Heart left ventricle (tissue), 13 donors: ENCODE measurements at regions not wholly inside any gene's neighbourhood (a gene's known extent, or its start where the extent isn't known, plus 50 kb on each side); places are given as distances from the start of the nearest gene placed in this dataset.

Source experiments
- POLR2A ChIP-seq, 2 donors: fragments of 450-650 bp; IDR thresholded peaks; one replicate each; pipeline ENCODE4 v1.6.1; 2017; ENCODE audit warnings: antibody characterized with exemption in 2 of 2, mild to moderate bottlenecking in 2 of 2, moderate library complexity in 2 of 2
- TF ChIP-seq, protein P1 (sequence below), 12 donors: fragments of 200-600 bp; sonication (generic) in 4 of 12; IDR thresholded peaks; one replicate each; pipeline versions ENCODE4 v1.5.0 to v1.8.0; 2018 to 2022; ENCODE audit warnings: antibody characterized with exemption in 12 of 12, mild to moderate bottlenecking in 5 of 12
- donor health status: ischemic (EF 13 %, LVEDD 7.1; RV severe dilation, severe dysfunction).
- donor health status: DM: no; HTN: yes; CAD: no.
- donor health status: DM: no; HTN: no; CAD: no.
- donor health status: ischemic (EF 25% LVEDD 6.9; RV normal size, moderate dysfunction).
- donor health status: ischemic (EF 25% LVEDD 5.7; RV mildly dilated, moderate dysfunction).
- donor health status: ischemic (EF 35%, LVEDD 5.7; RV mildly dilated, moderate dysfunction).
- donor health status: nonischemic (EF 11% LVEDD 7.7; RV severe dilation, severe dysfunction).
- donor health status: DM: yes; HTN: yes; CAD: no.
- donor health status: PGD.
- donor health status: ischemic (EF 29% LVEDD 5.4; RV normal size, mild dysfunction).
- donor health status: nonischemic (EF 23%, LVEDD 6.1; RV moderate dilation, normal function).

DNA sequence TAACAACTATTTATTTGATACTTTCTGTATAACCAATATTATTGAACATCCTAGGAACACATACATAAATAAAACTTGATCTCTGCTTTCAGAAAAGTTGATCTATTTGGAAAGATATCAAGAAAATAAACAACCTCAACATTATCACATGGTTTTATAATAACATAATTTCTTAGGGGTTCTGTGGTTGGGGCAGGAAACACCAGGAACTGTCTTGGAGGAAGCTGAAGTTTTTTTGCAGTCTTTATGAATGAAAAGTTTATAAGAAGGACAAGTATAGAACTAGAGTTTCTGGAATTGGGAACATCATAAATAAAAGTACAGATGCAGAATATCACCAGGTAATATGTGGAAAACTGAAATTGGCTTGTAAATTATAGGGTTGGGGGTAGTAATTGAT, 296.1 kb downstream of the TAF11L14 start:
- TF ChIP-seq, protein P1, sequence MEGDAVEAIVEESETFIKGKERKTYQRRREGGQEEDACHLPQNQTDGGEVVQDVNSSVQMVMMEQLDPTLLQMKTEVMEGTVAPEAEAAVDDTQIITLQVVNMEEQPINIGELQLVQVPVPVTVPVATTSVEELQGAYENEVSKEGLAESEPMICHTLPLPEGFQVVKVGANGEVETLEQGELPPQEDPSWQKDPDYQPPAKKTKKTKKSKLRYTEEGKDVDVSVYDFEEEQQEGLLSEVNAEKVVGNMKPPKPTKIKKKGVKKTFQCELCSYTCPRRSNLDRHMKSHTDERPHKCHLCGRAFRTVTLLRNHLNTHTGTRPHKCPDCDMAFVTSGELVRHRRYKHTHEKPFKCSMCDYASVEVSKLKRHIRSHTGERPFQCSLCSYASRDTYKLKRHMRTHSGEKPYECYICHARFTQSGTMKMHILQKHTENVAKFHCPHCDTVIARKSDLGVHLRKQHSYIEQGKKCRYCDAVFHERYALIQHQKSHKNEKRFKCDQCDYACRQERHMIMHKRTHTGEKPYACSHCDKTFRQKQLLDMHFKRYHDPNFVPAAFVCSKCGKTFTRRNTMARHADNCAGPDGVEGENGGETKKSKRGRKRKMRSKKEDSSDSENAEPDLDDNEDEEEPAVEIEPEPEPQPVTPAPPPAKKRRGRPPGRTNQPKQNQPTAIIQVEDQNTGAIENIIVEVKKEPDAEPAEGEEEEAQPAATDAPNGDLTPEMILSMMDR (IDR thresholded peaks at IDR 0.05) = no peak
- no peak for TF ChIP-seq POLR2A (IDR thresholded peaks at IDR 0.05)
